MG63 (cell line): ENCODE measurements at regions not wholly inside any gene's neighbourhood (a gene's known extent, or its start where the extent isn't known, plus 50 kb on each side); places are given as distances from the start of the nearest gene placed in this dataset.

Experiments used
- DNase-seq: peaks from one replicate; pipeline ENCODE4 v3.0.0-alpha.2; 2020
- H3K27me3 ChIP-seq: fragments of 250-450 bp; sonication (Bioruptor Pico); 2 replicates; pipeline ENCODE4 v1.5.1; 2020; ENCODE audit warnings: mild to moderate bottlenecking, moderate library complexity
- H3K36me3 ChIP-seq: fragments of 250-450 bp; sonication (Bioruptor Pico); 2 replicates; pipeline ENCODE4 v1.5.1; 2020; ENCODE audit warnings: mild to moderate bottlenecking, moderate library complexity
- H3K4me3 ChIP-seq: fragments of 250-450 bp; sonication (Bioruptor Pico); 2 replicates; pipeline ENCODE4 v1.5.1; 2020; ENCODE audit warnings: mild to moderate bottlenecking, moderate library complexity
- H3K9me3 ChIP-seq: fragments of 250-450 bp; sonication (Bioruptor Pico); 2 replicates; pipeline ENCODE4 v1.5.1; 2020; ENCODE audit warnings: mild to moderate bottlenecking, moderate library complexity

DNA sequence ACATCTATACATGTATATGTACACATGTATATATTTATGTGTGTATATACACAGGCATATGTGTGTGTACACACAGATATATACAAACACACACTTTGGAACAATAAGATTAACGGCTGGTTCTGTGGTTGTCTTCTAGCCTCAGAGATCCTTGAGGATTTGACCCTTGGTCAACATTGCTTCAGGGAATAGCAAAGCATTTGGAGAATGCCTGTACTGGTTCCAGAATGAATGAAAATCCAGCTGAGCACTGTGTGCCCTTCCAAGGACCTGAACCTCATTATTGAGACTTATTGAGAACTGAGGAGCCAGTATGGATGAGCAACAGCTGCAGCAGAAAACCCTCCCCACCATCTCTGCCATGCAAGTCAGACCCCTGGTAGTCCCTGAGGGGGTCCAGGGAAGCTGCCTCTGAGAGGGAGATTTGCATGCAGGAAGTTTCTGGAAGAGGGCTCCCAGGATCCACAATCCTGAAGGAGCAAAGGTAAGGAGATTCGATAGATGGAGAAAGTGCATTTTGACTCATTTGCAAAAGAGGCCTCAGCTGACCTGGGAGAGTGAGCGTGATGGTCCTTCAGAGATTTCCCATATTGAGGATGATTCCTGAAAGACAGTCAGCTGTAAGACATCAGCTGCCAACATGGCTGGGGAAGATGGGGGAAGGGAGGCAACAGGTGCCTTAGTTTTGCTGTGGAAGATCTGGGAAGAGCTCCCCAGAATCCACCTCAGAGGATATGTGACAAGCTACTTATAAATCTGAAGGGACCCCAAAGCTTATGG lies 166.6 kb upstream of the NCKAP5 start:
- Histone ChIP-seq H3K9me3 (no peaks in the 10 kb centered on the region), H3K4me3 (no peak overlapping the region), H3K36me3 (no peaks in the 10 kb centered on the region), H3K27me3 (no peaks in the 10 kb centered on the region)
- DNase-seq = no peak

DNA sequence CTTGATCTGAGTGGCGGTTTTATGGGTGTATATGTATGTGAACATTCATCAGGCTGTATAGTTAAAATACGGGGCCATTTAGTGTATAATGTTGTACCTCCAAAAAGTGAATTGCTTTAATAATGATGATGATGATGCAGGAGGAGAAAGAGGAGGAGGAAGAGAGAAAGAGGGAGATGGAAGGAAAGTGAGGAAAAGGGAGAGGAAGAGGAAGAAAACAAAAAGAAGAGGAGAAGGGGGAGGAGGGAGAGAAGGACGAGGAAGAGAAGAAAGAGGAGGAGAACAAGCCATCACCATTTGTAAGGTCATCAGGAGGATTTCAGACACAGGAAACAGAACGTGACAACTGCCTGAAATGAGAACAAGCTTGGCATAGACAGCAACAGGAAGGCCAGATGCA lies 168.4 kb upstream of the NCKAP5 start:
- H3K9me3 ChIP-seq = no peaks in the 10 kb centered on the region
- H3K36me3 ChIP-seq = no peaks in the 10 kb centered on the region
- DNase-seq = no peak
- no peaks in the 10 kb centered on the region for H3K27me3 ChIP-seq
- H3K4me3 ChIP-seq = no peak overlapping the region

DNA sequence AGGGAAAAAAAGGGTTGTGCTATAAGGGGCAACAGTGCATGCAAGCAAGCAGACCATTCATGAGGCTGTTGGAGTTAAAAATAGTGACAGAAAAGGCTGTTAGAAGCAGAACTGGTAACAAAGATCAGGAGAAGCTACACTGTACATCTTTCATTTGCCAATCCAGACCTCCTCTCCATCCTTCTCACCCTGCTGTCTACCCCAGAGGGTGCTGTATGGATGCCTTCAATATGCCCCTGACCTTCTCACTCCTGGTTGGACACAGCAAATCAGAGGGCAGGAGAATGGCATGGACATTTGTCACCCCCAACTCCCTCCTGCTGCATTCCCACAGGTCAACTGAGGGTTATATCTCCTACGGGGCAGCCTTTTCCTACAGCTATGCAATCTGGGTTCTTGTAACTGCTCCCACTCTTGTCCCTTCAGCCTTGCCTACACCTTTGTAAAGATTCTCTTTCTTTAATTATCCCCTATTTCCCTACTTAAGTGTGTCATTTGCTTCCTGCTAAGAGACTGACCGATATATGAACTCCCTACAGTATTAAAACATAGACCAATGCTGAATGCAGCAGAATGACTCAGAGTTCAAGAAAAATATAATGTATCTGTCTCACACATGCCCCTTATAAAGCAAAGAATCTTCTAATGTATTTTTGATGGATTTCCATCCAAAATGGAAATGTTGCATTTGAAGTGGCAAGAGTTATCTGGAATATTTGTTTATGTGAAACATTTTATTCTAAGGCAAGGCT lies 169.2 kb upstream of the NCKAP5 start:
- H3K4me3 ChIP-seq = no peak overlapping the region
- no peaks in the 10 kb centered on the region for H3K27me3 ChIP-seq
- no peak for DNase-seq
- no peaks in the 10 kb centered on the region for H3K9me3 ChIP-seq
- no peaks in the 10 kb centered on the region for H3K36me3 ChIP-seq

DNA sequence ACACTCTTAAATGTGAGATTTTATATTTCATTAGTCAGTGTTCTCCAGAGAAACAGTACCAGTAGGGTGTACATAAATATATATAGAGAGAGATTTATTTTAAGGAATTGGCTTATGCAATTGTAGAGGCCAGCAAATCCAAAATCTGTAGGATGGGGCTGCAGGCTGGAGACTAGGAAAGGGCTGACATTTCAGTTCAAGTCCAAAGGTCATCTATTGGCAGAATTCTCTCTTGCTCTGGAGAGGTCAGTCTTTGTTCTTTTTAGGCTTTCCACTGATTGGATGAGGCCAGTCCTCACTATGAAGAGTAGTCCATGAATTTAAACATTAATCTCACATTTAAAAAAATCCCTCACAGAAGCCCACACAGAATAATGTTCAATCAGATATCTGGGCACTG lies 170.8 kb upstream of the NCKAP5 start:
- Histone ChIP-seq H3K9me3 (no peaks in the 10 kb centered on the region), H3K4me3 (no peak overlapping the region), H3K36me3 (no peaks in the 10 kb centered on the region), H3K27me3 (no peaks in the 10 kb centered on the region)
- no peak for DNase-seq

DNA sequence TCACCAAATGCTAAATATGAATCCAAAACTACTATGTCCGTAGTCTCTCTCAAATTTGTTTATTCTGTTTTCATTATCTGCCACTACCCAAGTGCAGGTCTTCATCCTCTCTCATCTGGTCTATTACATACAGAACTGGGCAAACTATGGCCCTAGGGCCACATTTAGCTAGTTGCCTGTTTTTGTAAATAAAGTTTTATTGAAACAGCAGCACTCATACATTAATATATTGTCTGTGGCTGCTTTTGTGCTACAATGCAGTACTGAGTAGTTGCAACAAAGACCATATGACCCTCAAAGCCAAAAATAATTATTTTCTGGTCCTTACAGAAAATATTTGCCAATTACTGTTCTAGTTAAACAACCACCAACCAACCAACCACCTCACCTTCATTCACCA lies 172.2 kb upstream of the NCKAP5 start:
- H3K36me3 ChIP-seq = no peaks in the 10 kb centered on the region
- no peaks in the 10 kb centered on the region for H3K27me3 ChIP-seq
- H3K9me3 ChIP-seq = no peaks in the 10 kb centered on the region
- no peak for DNase-seq
- H3K4me3 ChIP-seq = no peak overlapping the region

DNA sequence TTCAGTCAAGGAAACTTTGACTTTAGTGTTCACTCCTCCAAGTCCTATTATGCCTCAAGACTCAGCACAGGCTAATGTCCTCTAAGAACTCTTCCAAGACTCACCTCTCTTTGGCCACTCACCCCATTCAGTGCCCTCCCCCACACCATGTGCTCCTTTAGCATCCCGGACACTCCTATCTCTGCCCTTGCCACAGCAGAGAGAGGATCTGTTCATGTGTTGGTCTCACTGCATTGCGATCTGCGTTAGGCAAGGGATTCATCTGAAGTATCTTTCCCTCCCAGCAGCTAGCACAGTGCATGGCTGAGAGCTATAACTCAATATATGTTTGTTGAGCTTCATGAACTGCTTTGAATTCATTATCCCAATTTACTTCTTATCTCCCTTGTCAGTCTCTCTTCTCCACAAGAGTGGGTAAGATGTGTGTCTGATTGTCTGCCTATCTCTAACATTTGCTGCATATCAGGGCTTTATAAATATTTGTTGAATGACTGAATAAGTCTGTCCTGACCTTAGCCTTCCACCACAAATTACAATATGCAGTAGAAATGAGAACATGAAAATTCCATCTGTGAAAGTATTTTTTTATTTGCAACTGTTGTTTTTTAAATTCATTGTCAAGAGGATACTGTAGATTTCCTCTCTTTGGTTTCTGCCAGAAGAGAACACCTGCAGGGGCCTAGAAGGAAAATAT lies 179.9 kb upstream of the NCKAP5 start:
- no peaks in the 10 kb centered on the region for H3K36me3 ChIP-seq
- H3K4me3 ChIP-seq = no peak overlapping the region
- H3K9me3 ChIP-seq = no peaks in the 10 kb centered on the region
- DNase-seq = no peak
- H3K27me3 ChIP-seq = no peaks in the 10 kb centered on the region

DNA sequence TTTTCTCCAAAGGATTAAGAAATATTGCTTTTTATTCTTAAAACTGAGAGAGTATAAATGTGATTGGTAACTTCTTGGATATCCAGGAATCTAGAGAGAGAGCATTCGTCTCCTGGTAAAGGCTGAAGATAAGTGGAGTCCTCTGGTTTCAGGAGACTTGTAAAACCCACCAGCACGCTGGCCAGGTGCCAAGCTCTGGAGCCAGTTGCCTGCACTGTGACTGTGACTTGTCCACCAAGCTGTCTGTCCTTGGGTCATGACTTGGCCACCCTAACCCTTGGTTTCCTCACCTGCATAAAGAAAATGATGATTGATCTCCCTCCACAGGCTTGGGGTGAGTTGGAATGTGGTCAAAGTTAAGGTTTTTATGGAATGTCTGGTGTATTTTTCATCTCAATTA lies 185.4 kb upstream of the NCKAP5 start:
- H3K36me3 ChIP-seq = no peaks in the 10 kb centered on the region
- H3K4me3 ChIP-seq = no peak overlapping the region
- DNase-seq = no peak
- H3K27me3 ChIP-seq = no peaks in the 10 kb centered on the region
- H3K9me3 ChIP-seq = no peaks in the 10 kb centered on the region

DNA sequence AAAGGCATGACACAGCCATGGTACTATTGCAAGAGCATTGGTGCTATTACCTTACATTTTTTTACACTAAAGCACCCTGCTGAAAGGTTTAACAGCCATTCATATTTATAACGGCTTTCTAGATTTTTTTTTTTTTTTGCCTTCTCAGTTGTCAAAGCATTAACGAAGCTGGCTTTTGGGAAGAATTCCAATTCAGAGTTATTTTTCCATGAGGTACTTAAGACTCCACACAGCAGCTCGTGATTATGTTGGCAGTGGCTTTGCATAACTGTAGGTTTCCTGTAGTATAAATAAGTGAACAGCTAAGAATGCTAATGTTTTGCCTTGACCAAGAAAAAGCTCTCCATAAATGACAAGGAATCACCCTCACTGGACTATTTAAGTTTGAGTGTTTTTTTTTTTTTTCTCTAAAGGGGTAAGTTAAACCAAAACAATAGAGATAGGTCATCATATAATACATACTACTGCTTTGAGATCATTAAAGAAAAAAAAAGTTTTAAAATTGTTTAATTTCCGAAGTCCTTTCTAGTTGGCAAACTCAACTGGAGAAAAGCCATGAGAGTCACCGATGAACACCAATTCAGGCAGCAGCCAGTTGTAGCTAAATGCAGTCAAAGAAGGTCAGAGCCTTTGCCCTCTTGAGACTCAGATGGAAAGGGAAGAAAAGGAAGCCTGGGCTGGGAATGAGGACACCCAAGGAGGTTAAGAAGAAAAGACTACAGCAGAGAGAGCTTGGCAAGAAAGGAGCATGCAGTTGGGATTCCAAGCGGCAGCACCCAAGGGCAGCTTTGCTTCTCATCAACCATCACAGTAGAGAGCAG lies 187.4 kb upstream of the NCKAP5 start:
- H3K27me3 ChIP-seq = no peaks in the 10 kb centered on the region
- peak; percentile 71 for DNase-seq
- H3K36me3 ChIP-seq = no peaks in the 10 kb centered on the region
- no peak overlapping the region for H3K4me3 ChIP-seq
- no peaks in the 10 kb centered on the region for H3K9me3 ChIP-seq

DNA sequence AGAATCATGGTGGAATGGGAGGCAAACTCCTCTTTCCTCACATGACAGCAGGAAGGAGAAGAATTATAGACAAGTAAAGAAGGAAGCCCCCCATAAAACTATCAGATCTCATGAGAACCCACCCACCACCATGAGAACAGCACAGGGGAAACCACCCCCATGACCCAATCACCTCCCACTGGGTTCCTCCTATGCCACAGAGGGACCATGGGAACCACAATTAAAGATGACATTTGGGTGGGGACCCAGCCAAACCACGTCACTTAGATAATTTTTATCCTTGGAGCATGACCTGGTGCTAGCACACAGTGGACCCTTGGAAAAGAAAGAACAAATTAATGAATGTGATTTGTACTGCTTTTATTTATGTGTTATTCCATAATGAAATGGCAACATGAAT lies 188.6 kb upstream of the NCKAP5 start:
- Histone ChIP-seq H3K36me3 (no peaks in the 10 kb centered on the region), H3K4me3 (no peak overlapping the region), H3K27me3 (no peaks in the 10 kb centered on the region), H3K9me3 (no peaks in the 10 kb centered on the region; the same call in 1 of the 2 replicates)
- no peak for DNase-seq

DNA sequence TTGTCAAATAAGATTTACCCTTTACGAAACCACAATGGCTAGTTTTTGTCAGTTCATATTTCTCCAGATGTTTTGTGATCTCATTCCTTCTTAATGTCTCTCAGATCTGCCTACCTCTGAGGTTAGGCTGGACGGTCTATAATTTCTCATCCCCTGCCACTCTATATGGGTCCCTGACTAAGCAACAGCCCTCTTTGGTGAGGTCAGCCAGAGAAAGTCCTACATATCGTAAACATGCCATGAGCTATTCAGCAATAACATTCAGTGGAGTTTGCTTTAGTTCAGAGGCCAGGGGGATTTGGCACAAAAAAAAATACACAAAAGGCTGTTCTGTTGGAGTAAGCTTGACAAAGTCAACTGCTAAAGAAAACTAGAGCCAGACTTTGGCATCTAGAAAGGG lies 192.1 kb upstream of the NCKAP5 start:
- Histone ChIP-seq H3K9me3 (peaks cover 9% of the 10 kb centered on the region), H3K27me3 (no peaks in the 10 kb centered on the region), H3K36me3 (no peaks in the 10 kb centered on the region), H3K4me3 (no peak overlapping the region)
- peak; percentile 67 for DNase-seq

DNA sequence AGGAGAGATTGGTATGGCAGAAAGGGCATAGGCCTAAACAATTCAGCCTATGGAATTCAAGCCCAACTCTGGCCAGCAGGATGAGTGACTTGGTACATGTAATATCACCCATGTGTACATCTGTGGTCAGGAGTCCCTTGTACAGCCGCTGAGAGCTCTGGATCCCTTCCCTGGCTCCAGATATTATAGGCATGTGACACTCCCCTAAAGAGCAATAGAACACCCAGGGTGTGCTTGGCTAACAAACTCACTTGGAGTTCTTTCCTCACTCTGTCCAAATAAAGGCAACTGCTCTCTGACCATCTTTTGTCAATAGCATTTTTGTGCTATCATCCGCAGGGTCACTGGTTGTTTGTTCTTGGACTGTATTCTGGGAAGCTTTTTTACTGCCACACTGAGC lies 197.4 kb upstream of the NCKAP5 start:
- no peaks in the 10 kb centered on the region for H3K36me3 ChIP-seq
- H3K9me3 ChIP-seq = peaks cover 9% of the 10 kb centered on the region
- DNase-seq = peak; percentile 41
- no peaks in the 10 kb centered on the region for H3K27me3 ChIP-seq
- H3K4me3 ChIP-seq = no peak overlapping the region

DNA sequence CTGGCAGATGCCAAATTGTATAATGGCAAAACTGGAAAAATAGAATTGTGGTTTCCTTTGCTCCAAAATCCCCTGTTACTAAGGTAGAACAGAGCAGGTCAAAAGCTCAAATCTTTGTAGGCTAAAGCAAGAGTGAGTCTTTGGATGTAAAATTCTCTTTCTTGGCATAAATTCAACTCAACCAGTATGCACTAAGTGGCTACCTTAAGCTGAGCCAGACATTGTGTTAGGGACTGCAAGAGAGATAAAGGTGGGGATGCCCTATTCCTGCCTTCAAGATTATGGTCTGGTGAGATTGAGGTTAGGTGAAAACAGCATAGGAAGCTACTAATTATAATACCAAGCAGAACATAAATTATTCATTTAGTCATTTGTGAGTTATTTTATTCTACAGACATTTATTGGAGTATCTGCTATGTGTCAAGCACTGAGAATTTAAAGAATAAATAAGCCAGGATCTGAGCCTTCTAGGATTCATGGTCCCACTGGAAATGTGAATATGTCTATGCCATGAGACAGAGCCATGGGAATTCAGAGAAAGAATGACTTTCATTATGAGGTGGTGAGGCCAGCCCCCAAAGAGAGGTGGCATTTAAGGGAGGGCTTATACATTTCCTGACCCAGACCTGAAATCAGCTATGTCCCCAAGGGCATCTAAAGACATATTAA lies 198.0 kb upstream of the NCKAP5 start:
- no peak for DNase-seq
- no peaks in the 10 kb centered on the region for H3K27me3 ChIP-seq
- peaks cover 9% of the 10 kb centered on the region for H3K9me3 ChIP-seq
- no peak overlapping the region for H3K4me3 ChIP-seq
- H3K36me3 ChIP-seq = no peaks in the 10 kb centered on the region

DNA sequence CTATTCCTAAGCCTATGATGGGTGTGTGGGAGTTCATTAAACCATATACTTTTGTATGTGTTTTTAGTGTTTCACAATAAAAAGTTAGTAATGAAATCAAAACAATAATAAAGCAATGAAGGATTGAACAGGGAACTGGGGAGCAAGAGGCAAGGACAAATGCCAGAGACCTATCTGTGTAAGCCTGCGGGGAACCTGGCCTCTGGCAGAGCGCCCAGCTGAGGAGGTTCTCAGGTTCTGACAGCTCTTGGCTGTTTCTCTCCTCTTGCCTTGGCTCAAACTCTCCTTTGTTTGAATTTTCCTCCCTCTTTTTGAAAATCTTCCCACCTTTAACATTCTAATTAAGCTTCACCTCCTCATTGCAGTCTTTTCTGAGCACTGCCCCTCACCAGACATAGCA lies 200.0 kb upstream of the NCKAP5 start:
- peaks cover 8% of the 10 kb centered on the region for H3K9me3 ChIP-seq
- DNase-seq = peak; percentile 21
- no peaks in the 10 kb centered on the region for H3K27me3 ChIP-seq

DNA sequence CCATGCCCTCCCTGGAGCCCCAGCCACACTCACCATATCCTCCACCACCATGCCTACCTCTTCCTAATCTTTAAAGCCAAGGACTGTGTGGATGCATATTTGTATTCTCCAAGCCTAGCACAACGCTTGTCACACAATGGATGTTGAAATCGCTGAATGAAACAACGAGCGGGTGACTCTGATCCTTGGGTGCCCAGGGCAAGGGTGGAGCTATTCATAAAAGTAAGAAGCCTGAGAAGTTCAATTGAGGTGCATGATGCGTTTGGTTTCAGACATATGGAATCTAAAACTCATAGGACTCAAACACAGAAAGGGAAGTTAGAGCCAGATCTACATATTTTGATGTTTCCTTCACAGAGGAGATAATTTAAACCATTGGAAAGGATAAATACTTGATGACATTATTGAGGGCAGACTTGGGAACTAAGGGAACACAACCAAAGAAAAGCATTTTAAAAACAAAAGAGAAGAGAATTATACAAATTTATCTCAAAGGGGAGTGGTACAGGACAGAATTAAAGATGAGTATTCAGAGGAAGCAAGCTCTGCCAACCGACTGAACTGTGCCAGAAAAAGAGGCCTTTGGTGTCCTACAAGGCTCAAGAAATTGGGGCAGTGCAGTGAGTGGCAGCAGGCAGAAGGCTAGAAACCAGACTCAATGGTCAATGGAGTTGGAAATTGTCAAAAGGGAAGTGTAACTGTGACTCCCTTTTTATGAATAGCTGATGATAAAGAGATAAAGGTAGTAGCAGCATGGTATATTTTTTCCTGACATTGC lies 200.6 kb upstream of the NCKAP5 start:
- DNase-seq = no peak
- H3K9me3 ChIP-seq = peaks cover 4% of the 10 kb centered on the region
- no peaks in the 10 kb centered on the region for H3K27me3 ChIP-seq
- no peaks in the 10 kb centered on the region for H3K36me3 ChIP-seq
- no peak overlapping the region for H3K4me3 ChIP-seq

More for the DNA sequence above, 200.0 kb upstream of the NCKAP5 start:
- no peak overlapping the region for H3K4me3 ChIP-seq
- no peaks in the 10 kb centered on the region for H3K36me3 ChIP-seq

DNA sequence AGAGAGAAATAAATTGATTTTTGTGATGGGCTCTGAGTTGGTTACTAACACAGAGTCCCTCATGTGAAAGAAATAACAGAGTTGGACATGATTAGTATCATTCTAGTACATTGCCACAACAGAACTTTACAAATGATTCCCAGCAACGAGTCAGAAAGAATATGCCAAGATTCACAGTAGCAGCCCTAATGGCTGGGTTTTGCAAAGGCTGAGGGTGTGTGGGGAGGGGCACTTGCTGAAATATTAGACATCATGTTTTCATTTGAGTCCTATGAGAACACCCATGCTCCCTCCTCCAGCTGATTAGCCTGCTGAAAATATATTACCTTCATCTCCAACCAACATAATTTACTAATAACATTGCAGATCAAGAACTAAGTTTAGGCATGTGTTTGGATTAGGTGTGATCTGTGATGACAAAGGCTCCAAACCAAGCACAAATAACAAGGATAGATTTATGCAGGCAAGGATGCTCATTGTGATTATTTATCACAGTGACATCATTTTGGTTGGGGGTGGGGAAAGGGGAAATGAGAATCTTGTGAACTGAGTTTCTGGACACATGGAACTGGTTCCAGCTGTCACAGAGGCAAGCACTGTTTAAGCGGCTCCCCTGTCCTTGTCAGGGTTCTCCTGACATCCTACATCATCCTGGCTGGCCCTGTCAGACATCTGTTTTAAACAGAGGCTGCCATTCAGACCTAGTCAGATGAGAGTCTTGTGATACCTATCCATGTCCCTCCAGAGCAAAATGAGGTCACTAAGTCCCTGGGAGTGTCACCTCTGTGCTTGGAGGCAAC lies 205.8 kb upstream of the NCKAP5 start:
- no peak for DNase-seq
- Histone ChIP-seq H3K4me3 (no peak overlapping the region), H3K36me3 (no peaks in the 10 kb centered on the region), H3K27me3 (no peaks in the 10 kb centered on the region), H3K9me3 (no peaks in the 10 kb centered on the region)
